ENCODE measurements at regions not wholly inside any gene's neighbourhood (a gene's known extent, or its start where the extent isn't known, plus 50 kb on each side); places are given as distances from the start of the nearest gene placed in this dataset.
"Not testable (repeated sequence)": the region's sequence is repeated elsewhere in the genome, so short reads cannot be mapped to it uniquely, and the experiment has no call there.

DNA sequence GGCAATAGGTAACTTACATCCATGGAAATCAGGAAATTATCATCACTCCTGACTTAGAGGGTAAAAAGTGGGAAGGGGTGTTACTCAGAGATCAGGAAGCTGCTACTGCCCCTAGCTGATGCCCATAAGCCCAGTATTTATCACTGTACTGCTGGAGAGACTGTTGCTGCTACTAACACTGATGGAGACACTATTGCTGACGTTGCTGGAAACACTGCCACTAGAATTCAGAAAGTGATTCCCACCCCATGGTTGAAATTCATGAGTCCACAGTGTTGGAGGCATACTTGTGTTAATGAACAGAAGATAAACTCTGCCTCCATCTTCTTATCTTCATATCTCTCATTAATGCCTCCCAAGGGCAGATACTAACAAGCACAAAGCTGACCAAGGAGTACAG is 97.6 kb downstream of the MTX3 start:
- TF ChIP-seq ZFX (IDR thresholded peaks at IDR 0.05; ENCODE audit: borderline replicate concordance): no peak
- TF ChIP-seq, protein P1, sequence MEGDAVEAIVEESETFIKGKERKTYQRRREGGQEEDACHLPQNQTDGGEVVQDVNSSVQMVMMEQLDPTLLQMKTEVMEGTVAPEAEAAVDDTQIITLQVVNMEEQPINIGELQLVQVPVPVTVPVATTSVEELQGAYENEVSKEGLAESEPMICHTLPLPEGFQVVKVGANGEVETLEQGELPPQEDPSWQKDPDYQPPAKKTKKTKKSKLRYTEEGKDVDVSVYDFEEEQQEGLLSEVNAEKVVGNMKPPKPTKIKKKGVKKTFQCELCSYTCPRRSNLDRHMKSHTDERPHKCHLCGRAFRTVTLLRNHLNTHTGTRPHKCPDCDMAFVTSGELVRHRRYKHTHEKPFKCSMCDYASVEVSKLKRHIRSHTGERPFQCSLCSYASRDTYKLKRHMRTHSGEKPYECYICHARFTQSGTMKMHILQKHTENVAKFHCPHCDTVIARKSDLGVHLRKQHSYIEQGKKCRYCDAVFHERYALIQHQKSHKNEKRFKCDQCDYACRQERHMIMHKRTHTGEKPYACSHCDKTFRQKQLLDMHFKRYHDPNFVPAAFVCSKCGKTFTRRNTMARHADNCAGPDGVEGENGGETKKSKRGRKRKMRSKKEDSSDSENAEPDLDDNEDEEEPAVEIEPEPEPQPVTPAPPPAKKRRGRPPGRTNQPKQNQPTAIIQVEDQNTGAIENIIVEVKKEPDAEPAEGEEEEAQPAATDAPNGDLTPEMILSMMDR (IDR thresholded peaks at IDR 0.05): no peak
- H3K27ac ChIP-seq: no peak overlapping the region

DNA sequence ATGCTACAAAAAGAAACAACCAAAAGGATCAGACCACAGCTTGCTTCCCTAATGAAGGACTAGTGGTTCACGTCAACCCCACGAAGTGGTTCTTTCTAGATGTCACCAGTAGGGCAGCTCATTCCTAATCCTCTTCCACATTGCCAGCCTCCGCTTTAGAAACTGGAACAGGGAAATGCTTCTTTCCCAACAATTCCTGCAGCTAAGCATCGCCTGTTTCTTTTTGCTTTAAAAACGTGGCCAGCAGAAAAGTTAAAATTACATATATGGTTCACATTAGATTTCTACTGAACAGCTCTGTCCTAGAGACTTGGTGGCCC is 100.2 kb downstream of the MTX3 start:
- TF ChIP-seq, protein P1 (IDR thresholded peaks at IDR 0.05): no peak
- no peak for TF ChIP-seq ZFX (IDR thresholded peaks at IDR 0.05; ENCODE audit: borderline replicate concordance)
- no peak overlapping the region for H3K27ac ChIP-seq

DNA sequence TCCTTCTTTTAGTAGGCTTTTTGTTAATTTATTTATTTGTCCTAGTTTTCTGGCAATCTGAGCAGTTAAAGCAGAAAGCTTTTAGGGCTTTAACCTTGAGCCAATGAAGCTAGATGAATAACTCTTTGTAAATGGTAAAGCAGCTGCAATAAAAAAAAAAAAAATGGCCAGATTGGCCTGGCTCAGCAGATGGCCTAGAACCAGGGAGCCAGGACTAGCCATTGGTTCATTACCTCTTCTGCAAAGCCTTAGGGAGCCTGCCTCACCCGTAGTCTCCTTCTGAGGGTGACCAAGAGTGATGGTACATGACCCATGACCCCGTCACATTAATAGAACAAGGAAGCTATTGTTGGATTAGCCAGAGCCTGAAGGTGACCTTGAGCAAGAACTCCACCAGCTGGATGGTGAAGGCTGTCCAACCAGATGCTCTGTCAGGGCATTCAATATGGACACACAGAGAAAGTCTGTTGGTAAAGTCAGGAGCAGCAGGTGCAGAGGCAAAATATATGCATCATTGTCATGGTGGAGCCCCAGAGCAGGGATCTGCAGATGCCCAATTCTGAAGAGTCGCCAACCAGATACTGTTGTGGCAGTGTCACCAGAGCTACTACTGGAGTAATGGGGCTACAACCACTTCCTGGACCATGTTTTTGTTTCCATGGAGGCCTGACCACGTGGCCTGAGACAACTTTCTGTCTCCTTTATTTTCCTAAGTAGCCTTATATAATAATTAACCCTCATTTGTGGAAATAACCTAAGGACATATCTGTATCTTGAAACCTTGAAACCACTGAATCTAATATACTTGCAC is 100.7 kb downstream of the MTX3 start:
- TF ChIP-seq, protein P1 (IDR thresholded peaks at IDR 0.05): no peak
- no peak for TF ChIP-seq ZFX (IDR thresholded peaks at IDR 0.05; ENCODE audit: borderline replicate concordance)

DNA sequence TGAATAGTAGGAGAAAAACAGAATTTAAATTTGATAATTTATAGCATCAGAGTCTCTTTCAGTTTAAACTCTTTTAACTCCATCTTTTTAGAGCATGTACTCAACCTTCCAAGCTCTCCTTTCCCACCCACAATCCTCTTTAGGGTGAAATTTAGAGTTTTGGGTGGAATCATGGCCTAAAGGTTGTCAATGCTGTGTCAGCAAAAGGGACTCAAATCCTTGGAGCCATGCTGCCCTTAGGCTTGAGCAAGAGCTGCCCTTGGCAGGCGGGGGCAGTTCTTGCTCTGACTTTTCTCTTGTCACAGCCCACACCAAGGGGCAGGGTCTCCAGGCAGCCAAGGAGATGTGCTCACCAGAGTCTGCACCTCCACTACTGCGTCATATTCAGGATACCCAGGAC is 102.4 kb downstream of the MTX3 start:
- TF ChIP-seq, protein P1 (IDR thresholded peaks at IDR 0.05): no peak
- no peak for TF ChIP-seq ZFX (IDR thresholded peaks at IDR 0.05; ENCODE audit: borderline replicate concordance)
- H3K27ac ChIP-seq: no peak overlapping the region

More for the DNA sequence above, 100.7 kb downstream of the MTX3 start:
- H3K27ac ChIP-seq: no peak overlapping the region

DNA sequence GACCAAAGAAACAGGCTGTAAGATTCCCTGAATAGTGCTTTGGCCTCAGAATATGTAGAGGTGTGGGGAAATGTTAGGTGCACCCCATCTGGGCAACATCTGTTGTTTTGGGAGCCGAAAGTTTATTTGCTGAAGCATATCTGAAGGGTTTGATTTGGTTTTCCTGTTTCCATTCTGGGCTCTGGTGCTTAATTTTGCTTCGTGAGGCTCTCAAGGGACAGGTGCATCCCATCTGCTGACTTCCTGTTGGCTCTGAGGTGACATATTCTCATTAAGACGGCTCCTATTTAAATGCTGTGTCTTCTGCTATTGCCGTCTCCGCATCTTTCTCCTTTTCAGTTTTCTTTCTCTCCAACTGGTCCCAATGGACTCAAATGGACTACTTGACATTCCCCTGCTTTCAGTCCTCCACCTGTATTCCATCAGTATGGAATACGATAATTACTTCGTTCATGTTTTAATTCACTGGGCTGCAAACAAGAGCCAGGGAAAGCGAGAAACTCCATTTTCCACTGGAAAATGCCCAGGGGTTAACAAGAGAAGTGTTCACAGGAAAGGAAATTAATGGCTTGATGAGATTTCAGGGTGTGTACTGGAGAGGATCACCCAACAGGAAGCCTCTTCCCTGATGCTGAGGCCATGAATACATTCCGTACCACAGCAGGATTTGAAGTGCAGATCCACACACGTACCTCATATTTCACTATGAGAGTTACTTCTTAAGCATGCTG is 104.0 kb downstream of the MTX3 start:
- no peak overlapping the region for H3K27ac ChIP-seq
- no peak for TF ChIP-seq ZFX (IDR thresholded peaks at IDR 0.05; ENCODE audit: borderline replicate concordance)
- TF ChIP-seq, protein P1 (IDR thresholded peaks at IDR 0.05): no peak

DNA sequence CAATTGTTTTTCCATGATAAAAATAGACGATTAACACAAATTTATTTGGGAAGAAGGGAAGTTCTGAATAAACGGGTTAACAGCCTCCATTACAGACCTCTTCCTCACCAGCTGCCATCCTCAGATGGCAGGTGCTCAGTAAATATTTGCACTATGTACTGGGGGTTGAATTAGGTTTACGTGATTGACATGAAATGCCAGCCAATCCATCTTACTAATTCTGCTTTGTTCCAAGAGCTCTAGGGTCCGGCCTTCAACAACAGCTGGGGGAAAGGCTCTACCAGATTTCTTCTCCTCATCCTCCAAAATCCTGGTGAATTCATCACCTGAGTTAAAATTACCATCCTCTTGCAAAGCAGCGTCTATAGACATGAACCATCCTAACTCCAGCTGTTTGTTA is 104.6 kb downstream of the MTX3 start:
- TF ChIP-seq ZFX (IDR thresholded peaks at IDR 0.05; ENCODE audit: borderline replicate concordance): no peak
- TF ChIP-seq, protein P1 (IDR thresholded peaks at IDR 0.05): no peak
- H3K27ac ChIP-seq: no peak overlapping the region

DNA sequence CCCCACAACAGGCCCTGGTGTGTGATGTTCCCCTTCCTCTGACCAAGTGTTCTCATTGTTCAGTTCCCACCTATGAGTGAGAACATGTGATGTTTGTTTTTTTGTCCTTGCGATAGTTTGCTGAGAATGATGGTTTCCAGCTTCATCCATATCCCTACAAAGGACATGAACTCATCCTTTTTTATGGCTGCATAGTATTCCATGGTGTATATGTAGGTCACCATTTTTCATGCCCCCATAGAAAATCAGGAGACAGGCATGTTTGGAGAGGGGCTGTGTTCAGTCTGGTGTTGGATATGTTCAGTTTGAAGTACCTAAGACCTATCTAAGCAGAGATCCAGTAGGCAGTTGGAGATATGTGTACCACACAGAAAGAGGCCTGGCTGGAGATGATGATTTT is 111.2 kb downstream of the MTX3 start:
- H3K27ac ChIP-seq: not testable (repeated sequence)

Measured in 22Rv1 (cell line).